Aorta (tissue), 5 donors: ENCODE measurements at regions not wholly inside any gene's neighbourhood (a gene's known extent, or its start where the extent isn't known, plus 50 kb on each side); places are given as distances from the start of the nearest gene placed in this dataset.

Source experiments
- ATAC-seq: fragments of 200-7000 bp; cut with Tn5 transposase; one replicate; pipeline ENCODE4 v1.9.1; 2022; ENCODE audit warnings: moderate library complexity; ENCODE audit not compliant: low FRiP score
- DNase-seq, 2 donors: peaks; one replicate each; pipeline ENCODE4 v3.0.0-alpha.2; 2020
- H3K27ac ChIP-seq, 2 donors: one replicate each; pipeline ENCODE4 v1.5.1; 2013; ENCODE audit warnings: low read length in 2 of 2, mild to moderate bottlenecking in 2 of 2, moderate library complexity in 2 of 2, control low read depth in 1 of 2, inconsistent platforms in 1 of 2, low read depth in 1 of 2
- H3K27me3 ChIP-seq, 2 donors: one replicate each; pipeline ENCODE4 v1.6.1; 2013; ENCODE audit warnings: control low read depth in 1 of 2, low read length in 1 of 2, mild to moderate bottlenecking in 1 of 2, moderate library complexity in 1 of 2; ENCODE audit not compliant: insufficient read depth in 2 of 2, control insufficient read depth in 1 of 2
- H3K36me3 ChIP-seq, 2 donors: one replicate each; pipeline ENCODE4 v1.6.1; 2013; ENCODE audit warnings: control low read depth in 1 of 2, low read length in 1 of 2, mild to moderate bottlenecking in 1 of 2; ENCODE audit not compliant: insufficient read depth in 2 of 2, control insufficient read depth in 1 of 2
- H3K4me1 ChIP-seq, 2 donors: one replicate each; pipeline ENCODE4 v1.6.1; 2013; ENCODE audit warnings: low read length in 2 of 2, control low read depth in 1 of 2, mild to moderate bottlenecking in 1 of 2, moderate library complexity in 1 of 2; ENCODE audit not compliant: insufficient read depth in 2 of 2, control insufficient read depth in 1 of 2
- H3K4me3 ChIP-seq, 2 donors: one replicate each; pipeline ENCODE4 v1.5.1; 2013; ENCODE audit warnings: low read length in 2 of 2, control low read depth in 1 of 2, mild to moderate bottlenecking in 1 of 2
- H3K9me3 ChIP-seq: one replicate; pipeline ENCODE4 v1.6.1; 2013; ENCODE audit warnings: mild to moderate bottlenecking, low read length; ENCODE audit not compliant: control insufficient read depth
- WGBS, 2 donors: extraction: QIAGEN DNeasy Blood & Tissue Kit; methylation state at CpG; one replicate each; pipeline ENCODE4 v1.1.7; 2013; 5-methylcytosine and 5-hydroxymethylcytosine counted together
- intact Hi-C, 2 donors: fragments of 100-400 bp; cut with DNase I; formaldehyde crosslinking; loops; one replicate each; pipeline versions ENCODE4 v1.14.2 to v1.15.0; 2022
- donor health status: healthy with polysubstance abuse.
- donor health status: Bipolar disorder and iron deficiency.
- donor health status: DM: no; HTN: no; CAD: no.
- donor health status: DM: no; HTN: no; CAD: no.
- donor health status: DM: yes; HTN: yes; CAD: no.

DNA sequence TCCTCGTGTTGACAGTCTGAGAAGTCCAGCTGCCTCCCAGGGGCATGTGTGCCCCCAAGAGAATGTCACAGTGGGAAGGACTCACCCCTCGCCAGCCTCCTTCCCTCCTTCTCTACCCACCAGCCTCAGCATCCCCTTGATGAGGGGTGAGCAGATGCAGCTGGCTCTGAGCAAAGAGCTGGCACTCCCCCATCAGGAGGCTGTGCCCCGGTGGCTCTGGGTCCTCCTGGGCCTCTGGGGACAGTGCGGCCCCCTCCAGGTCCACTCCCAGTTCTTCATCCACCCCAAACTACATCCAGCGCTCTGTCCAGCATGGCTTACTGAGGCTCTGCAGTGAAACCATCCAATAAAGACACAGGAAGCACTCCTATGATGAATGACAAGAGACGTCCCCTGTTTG is 210.4 kb downstream of the BRD1 start:
- Histone ChIP-seq H3K36me3 (no peaks in the 10 kb centered on the region), H3K9me3 (peaks cover 12% of the 10 kb centered on the region), H3K27ac (no peak overlapping the region), H3K27me3 (no peaks in the 10 kb centered on the region), H3K4me1 (no peaks in the 10 kb centered on the region), H3K4me3 (no peak overlapping the region)
- intact Hi-C loops = no loop called here
- 53 to 63% methylated on average over 6 of the region's 6 CpGs for WGBS, 2 donors
- DNase-seq = peak in 1 of 2 donors; percentile 66
- no peak for ATAC-seq

DNA sequence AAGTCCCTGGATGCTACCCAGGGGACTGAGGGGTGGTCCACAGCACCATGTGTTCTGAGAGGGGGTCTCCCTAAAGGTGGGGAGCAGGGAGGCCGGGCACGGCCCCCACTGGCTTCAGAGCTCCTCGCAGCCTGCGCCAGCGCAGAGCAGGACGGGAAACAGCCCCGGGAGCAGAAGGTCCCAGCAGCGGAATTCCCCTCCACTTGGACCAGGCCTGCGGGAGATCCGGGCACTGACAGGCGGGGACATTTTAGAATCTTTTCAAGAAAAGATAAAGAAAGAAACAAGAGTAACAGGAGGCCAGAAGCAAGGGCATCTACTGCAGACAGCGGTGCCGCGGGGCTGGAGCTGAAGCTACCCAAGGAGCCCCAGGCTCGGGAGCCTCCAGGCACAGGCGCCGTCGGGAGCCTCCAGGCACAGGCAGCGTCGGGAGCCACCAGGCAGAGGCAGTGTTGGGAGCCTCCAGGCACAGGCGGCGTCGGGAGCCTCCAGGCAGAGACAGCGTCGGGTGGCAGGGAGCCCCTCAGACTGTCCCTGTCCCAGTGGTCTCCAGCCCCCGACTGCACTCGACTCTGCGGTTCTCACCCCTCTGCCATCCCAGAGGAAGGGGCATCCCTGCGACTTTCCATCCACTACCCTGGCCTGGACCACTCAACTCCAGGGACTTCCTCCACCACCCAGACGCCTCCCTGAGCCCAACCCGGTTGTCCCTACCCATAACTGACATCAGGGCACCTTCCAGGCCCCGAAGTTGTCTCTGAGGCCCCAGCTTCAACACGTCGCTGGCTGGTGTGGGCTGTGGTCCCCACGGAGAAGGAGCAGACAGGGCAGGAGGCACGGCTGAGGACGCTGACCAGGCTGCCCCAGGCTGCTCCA is 211.1 kb downstream of the BRD1 start:
- intact Hi-C loops = no loop called here
- ATAC-seq = peak; percentile 40

GRCh38 chr22:49614966-49615965 is 212.4 kb downstream of the BRD1 start:
- intact Hi-C loops = no loop called here
- no peak for ATAC-seq
- Histone ChIP-seq H3K9me3 (peaks cover 12% of the 10 kb centered on the region), H3K36me3 (no peaks in the 10 kb centered on the region), H3K4me3 (no peak overlapping the region), H3K27ac (no peak overlapping the region), H3K4me1 (no peaks in the 10 kb centered on the region), H3K27me3 (no peaks in the 10 kb centered on the region)
- WGBS, 2 donors = 92 to 95% methylated on average over 77 of the region's 77 CpGs
- DNase-seq = peak; percentile 41 to 66

More for the DNA sequence above, 211.1 kb downstream of the BRD1 start:
- Histone ChIP-seq H3K9me3 (peaks cover 12% of the 10 kb centered on the region), H3K4me3 (no peak overlapping the region), H3K27me3 (no peaks in the 10 kb centered on the region), H3K27ac (no peak overlapping the region), H3K4me1 (no peaks in the 10 kb centered on the region), H3K36me3 (no peaks in the 10 kb centered on the region)
- peak in 1 of 2 donors; percentile 65 for DNase-seq
- 83 to 90% methylated on average over 34 to 37 of the region's 37 CpGs for WGBS, 2 donors

DNA sequence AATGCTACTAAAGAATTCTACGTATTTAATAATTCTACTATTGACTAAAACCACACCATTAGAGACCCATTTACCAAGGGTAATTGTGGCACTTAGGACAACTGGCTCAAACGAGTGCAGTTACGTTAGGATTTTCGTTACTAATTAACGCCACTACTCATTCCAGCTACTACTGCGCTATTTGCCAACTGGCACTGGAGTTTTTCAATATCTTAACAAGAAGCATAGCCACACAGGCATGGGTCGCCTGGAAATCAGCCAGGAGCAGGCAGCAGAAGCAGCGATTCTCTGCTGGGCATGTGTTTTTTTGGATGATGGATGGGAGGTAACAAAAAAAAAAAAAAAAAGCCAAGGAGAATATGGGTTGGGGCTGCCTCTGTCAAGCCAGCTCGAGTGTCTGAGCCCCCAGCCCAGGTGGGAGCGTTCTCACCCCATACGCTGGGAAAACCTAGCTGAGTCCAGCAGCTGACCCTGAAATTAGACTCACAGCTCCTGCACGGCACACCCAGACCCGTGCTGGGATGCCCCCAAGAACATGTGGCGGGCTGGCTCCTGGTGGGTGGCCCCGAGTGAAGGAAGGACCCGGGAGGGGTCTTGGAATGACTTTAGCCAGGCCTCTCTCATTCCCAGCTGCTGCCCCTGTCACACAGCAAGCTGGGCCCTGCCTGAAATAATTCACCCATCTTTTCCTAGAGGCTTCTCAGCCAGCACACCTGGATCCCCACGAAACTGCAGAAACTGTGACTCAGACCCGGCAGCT is 214.0 kb downstream of the BRD1 start:
- H3K4me3 ChIP-seq = no peak overlapping the region
- H3K27ac ChIP-seq = no peak overlapping the region
- intact Hi-C loops = no loop called here
- H3K36me3 ChIP-seq = no peaks in the 10 kb centered on the region
- H3K27me3 ChIP-seq = no peaks in the 10 kb centered on the region
- H3K4me1 ChIP-seq = no peaks in the 10 kb centered on the region
- peak in 1 of 2 donors; percentile 70 for DNase-seq
- ATAC-seq = no peak
- 82 to 86% methylated on average over 16 to 18 of the region's 18 CpGs for WGBS, 2 donors
- peaks cover 12% of the 10 kb centered on the region for H3K9me3 ChIP-seq

GRCh38 chr22:49613108-49613507 is 214.6 kb downstream of the BRD1 start:
- peaks cover 12% of the 10 kb centered on the region for H3K9me3 ChIP-seq
- intact Hi-C loops = no loop called here
- no peaks in the 10 kb centered on the region for H3K27me3 ChIP-seq
- no peak for DNase-seq
- H3K36me3 ChIP-seq = no peaks in the 10 kb centered on the region
- ATAC-seq = no peak
- H3K4me1 ChIP-seq = no peaks in the 10 kb centered on the region
- H3K4me3 ChIP-seq = no peak overlapping the region
- no peak overlapping the region for H3K27ac ChIP-seq
- WGBS, 2 donors = 91% methylated on average over 5 of the region's 5 CpGs

GRCh38 chr22:49609207-49609876 is 218.3 kb downstream of the BRD1 start:
- peaks cover 7% of the 10 kb centered on the region for H3K9me3 ChIP-seq

DNA sequence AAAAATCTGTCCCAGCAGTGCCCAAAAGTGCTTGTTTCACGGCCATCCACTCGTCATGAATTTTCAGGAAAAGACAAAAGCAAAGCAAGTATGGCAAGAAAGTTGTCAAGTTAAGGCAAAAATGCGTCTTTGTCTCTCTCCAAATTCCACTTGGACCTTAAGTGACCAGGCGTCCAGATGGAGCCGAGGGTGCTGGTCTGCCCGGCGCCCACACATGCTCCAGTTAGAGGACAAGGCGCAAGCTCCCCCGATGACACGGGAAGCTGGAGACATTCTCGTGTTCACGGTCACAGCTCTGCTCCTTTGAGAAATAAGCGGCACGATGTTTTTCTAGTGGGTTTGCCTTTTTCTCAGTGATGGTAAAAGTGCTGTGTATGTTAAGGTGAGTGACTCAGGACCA is 219.0 kb downstream of the BRD1 start:
- Histone ChIP-seq H3K27me3 (no peaks in the 10 kb centered on the region), H3K9me3 (peaks cover 4% of the 10 kb centered on the region), H3K4me1 (no peaks in the 10 kb centered on the region), H3K27ac (no peak overlapping the region), H3K36me3 (no peaks in the 10 kb centered on the region), H3K4me3 (no peak overlapping the region)
- intact Hi-C loops = no loop called here
- ATAC-seq (no peak), DNase-seq (no peak)
- 80 to 81% methylated on average over 14 of the region's 14 CpGs for WGBS, 2 donors

More at GRCh38 chr22:49609207-49609876, 218.3 kb downstream of the BRD1 start:
- 82 to 89% methylated on average over 24 of the region's 24 CpGs for WGBS, 2 donors
- H3K4me1 ChIP-seq = no peaks in the 10 kb centered on the region
- DNase-seq (peak in 1 of 2 donors; percentile 55), ATAC-seq (no peak)
- no peaks in the 10 kb centered on the region for H3K36me3 ChIP-seq
- intact Hi-C loops = no loop called here
- H3K4me3 ChIP-seq = no peak overlapping the region
- H3K27me3 ChIP-seq = no peaks in the 10 kb centered on the region
- H3K27ac ChIP-seq = no peak overlapping the region

DNA sequence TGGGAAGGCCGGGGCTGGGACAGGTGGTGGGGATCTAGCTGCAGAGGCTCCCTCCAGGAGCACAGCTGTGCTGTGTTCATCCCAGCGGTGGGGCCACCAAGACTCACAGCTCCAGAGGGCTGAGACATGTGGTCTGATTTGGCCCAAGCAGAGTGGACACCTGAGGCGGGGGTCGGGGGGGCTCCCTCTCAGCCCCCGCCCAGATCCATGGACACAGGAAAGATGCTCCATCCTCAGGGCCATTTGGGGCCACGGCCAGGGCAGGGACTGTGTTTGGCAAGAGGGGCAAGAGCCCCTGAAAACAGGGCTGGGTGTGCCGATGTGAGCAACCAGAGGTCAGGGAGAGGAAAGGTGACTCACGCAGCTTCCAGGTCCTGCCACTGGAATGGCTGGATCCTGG is 219.4 kb downstream of the BRD1 start:
- Histone ChIP-seq H3K27ac (no peak overlapping the region), H3K4me1 (no peaks in the 10 kb centered on the region), H3K36me3 (no peaks in the 10 kb centered on the region), H3K27me3 (no peaks in the 10 kb centered on the region), H3K9me3 (peaks cover 4% of the 10 kb centered on the region), H3K4me3 (no peak overlapping the region)
- peak in 1 of 2 donors; percentile 50 for DNase-seq
- intact Hi-C loops = no loop called here
- WGBS, 2 donors = 81 to 83% methylated on average over 7 to 8 of the region's 8 CpGs
- no peak for ATAC-seq
